ENCODE measurements at regions not wholly inside any gene's neighbourhood (a gene's known extent, or its start where the extent isn't known, plus 50 kb on each side); places are given as distances from the start of the nearest gene placed in this dataset.

GRCh38 chr6:85354761-85355618, 94.9 kb upstream of the NT5E start (continued):
- no peak for TF ChIP-seq ZNF740 (CRISPR knock-in tag; IDR thresholded peaks at IDR 0.05)
- no peak for TF ChIP-seq ZNF740 (tag; IDR thresholded peaks at IDR 0.05)
- TF ChIP-seq KLF16 (IDR thresholded peaks at IDR 0.05): peak; percentile 42; the same call in 1 of the 2 replicates
- 0 out of 2 replicates have a peak, but pooled peaks have one; percentile 29 for TF ChIP-seq NCOR1 (IDR thresholded peaks at IDR 0.05)
- TF ChIP-seq TFAP4 (CRISPR knock-in tag; IDR thresholded peaks at IDR 0.05; ENCODE audit: borderline replicate concordance): peak; percentile 55; the same call in 1 of the 2 replicates
- no peak for TF ChIP-seq SMAD4 (CRISPR knock-in tag; conservative IDR thresholded peaks at IDR 0.05)
- TF ChIP-seq TEAD4 (IDR thresholded peaks at IDR 0.05; ENCODE audit: low read length): peak; percentile 55
- no peak for TF ChIP-seq TEAD4 (CRISPR knock-in tag; IDR thresholded peaks at IDR 0.05; ENCODE audit: borderline replicate concordance)
- no peak for TF ChIP-seq IRF1 (CRISPR knock-in tag; IDR thresholded peaks at IDR 0.05; ENCODE audit: borderline replicate concordance)
- TF ChIP-seq TAL1 (IDR thresholded peaks at IDR 0.05): peak; percentile 75
- TF ChIP-seq CBFA2T2 (conservative IDR thresholded peaks at IDR 0.05): peak; percentile 44
- TF ChIP-seq REST (IDR thresholded peaks at IDR 0.05; ENCODE audit: borderline replicate concordance): peak; percentile 67; the same call in 1 of the 2 replicates
- TF ChIP-seq REST (CRISPR knock-in tag; IDR thresholded peaks at IDR 0.05; ENCODE audit: low read depth): no peak
- TF ChIP-seq RAD21 (CRISPR knock-in tag; conservative IDR thresholded peaks at IDR 0.05 in 1 of 2, IDR thresholded peaks at IDR 0.05 in 1 of 2): peak; percentile 84 to 86
- TF ChIP-seq NCOA2 (IDR thresholded peaks at IDR 0.05; ENCODE audit: partially characterized antibody in 2 of 2): no peak
- peak; percentile 47; the same call in 1 of the 2 replicates for TF ChIP-seq MTA2 (IDR thresholded peaks at IDR 0.05; ENCODE audit: low read depth)
- TF ChIP-seq ZSCAN29 (IDR thresholded peaks at IDR 0.05): 0 out of 2 replicates have a peak, but pooled peaks have one; percentile 47
- peak; percentile 68 for TF ChIP-seq SMC3 (conservative IDR thresholded peaks at IDR 0.05; ENCODE audit: insufficient read depth, low read depth, low read length)

Measured in K562 (cell line).